ENCODE measurements at regions not wholly inside any gene's neighbourhood (a gene's known extent, or its start where the extent isn't known, plus 50 kb on each side); places are given as distances from the start of the nearest gene placed in this dataset.
"Not testable (repeated sequence)": the region's sequence is repeated elsewhere in the genome, so short reads cannot be mapped to it uniquely, and the experiment has no call there.

DNA sequence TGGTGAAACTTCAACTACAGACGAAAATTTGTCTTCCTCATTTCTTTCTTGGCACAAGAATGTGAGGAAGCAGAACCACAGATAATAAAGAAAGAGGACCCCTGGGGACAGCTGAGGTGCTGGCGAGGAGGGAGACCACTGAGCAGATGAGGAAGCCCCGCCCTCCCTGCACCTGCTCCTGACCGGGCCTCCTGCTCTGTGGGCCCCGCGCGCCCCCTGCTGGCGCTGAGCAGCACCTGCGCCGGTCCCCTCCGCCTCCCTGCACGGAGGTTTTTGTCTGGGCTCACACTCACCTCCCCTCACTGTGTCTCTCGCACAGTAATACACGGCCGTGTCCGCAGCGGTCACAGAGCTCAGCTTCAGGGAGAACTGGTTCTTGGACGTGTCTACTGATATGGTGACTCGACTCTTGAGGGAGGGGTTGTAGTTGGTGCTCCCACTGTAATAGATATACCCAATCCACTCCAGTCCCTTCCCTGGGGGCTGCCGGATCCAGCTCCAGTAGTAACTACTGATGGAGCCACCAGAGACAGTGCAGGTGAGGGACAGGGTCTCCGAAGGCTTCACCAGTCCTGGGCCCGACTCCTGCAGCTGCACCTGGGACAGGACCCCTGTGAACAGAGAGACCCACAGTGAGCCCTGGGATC, 1100.7 kb downstream of the TMEM121 start:
- H3K4me3 Mint-ChIP-seq (ENCODE audit: low read depth); H3K27ac Mint-ChIP-seq; H3K36me3 Mint-ChIP-seq (ENCODE audit: low read depth); intact Hi-C loops (cut with micrococcal nuclease); H3K9me3 Mint-ChIP-seq: not testable (repeated sequence)
- H3K27me3 Mint-ChIP-seq (ENCODE audit: low read depth), result peaks cover 50% of the 10 kb centered on the region
- peaks cover 16% of the 10 kb centered on the region for H3K4me1 Mint-ChIP-seq (ENCODE audit: low read depth)
- DNase-seq (ENCODE audit: low spot score), result peak; percentile 54

GRCh38 chr14:106631879-106632278, 1105.5 kb downstream of the TMEM121 start:
- DNase-seq (ENCODE audit: low spot score), result no peak
- Mint-ChIP-seq H3K4me1 (ENCODE audit: low read depth) (peaks cover 3% of the 10 kb centered on the region), H3K27ac (no peak overlapping the region), H3K36me3 (ENCODE audit: low read depth) (no peaks in the 10 kb centered on the region), H3K27me3 (ENCODE audit: low read depth) (peaks cover 43% of the 10 kb centered on the region), H3K9me3 (no peaks in the 10 kb centered on the region), H3K4me3 (ENCODE audit: low read depth) (no peak overlapping the region)
- intact Hi-C loops (cut with micrococcal nuclease), result loop anchor here (1.0 kb wide), 1 partner anchor 10 kb away; no protein-coding TSS in a partner anchor

DNA sequence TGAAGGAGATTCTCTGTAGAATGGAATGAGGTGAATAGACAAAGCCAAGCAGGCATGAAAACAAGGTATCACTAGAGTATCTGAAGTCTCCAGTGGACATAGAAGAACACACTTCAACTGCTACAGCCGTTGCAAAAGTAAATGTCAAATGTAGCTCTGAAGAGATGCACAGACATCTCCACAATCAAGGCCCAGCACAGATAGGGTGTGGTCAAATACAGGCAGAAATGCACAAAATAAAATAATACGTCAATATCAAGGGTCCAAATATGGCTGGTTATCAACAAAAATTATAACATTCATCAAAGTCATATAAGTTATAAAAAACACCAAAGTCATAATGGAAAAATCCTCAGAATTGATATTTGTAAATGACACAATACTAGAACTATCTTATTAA, 1107.3 kb downstream of the TMEM121 start:
- H3K4me3 Mint-ChIP-seq (ENCODE audit: low read depth), result no peak overlapping the region
- H3K27ac Mint-ChIP-seq, result no peak overlapping the region
- no peak for DNase-seq (ENCODE audit: low spot score)
- H3K36me3 Mint-ChIP-seq (ENCODE audit: low read depth), result no peaks in the 10 kb centered on the region
- no peaks in the 10 kb centered on the region for H3K4me1 Mint-ChIP-seq (ENCODE audit: low read depth)
- no peaks in the 10 kb centered on the region for H3K9me3 Mint-ChIP-seq
- intact Hi-C loops (cut with micrococcal nuclease), result no loop called here
- H3K27me3 Mint-ChIP-seq (ENCODE audit: low read depth), result peaks cover 40% of the 10 kb centered on the region

DNA sequence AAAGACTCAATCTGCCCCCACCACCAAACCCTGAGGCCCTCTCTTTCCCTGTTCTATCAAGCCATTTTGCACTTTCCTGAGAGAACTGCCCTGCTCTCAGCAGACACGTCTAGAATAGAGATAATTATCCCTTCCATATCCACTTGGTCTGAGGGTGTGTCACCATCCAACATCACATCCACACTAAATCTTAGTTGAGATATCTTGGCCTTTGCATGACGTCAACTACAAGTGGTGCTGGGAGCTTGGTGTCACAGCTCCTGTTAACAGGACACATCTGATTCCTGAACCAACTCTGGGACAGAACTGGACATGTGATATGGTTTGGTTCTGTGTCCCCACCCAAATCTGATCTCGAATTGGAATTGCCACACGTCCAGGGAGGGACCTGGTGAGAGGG, 1109.2 kb downstream of the TMEM121 start:
- H3K27ac Mint-ChIP-seq, result no peak overlapping the region
- H3K4me1 Mint-ChIP-seq (ENCODE audit: low read depth), result no peaks in the 10 kb centered on the region
- H3K27me3 Mint-ChIP-seq (ENCODE audit: low read depth), result peaks cover 34% of the 10 kb centered on the region
- no peaks in the 10 kb centered on the region for H3K36me3 Mint-ChIP-seq (ENCODE audit: low read depth)
- H3K4me3 Mint-ChIP-seq (ENCODE audit: low read depth), result no peak overlapping the region
- intact Hi-C loops (cut with micrococcal nuclease), result no loop called here
- no peaks in the 10 kb centered on the region for H3K9me3 Mint-ChIP-seq
- no peak for DNase-seq (ENCODE audit: low spot score)

DNA sequence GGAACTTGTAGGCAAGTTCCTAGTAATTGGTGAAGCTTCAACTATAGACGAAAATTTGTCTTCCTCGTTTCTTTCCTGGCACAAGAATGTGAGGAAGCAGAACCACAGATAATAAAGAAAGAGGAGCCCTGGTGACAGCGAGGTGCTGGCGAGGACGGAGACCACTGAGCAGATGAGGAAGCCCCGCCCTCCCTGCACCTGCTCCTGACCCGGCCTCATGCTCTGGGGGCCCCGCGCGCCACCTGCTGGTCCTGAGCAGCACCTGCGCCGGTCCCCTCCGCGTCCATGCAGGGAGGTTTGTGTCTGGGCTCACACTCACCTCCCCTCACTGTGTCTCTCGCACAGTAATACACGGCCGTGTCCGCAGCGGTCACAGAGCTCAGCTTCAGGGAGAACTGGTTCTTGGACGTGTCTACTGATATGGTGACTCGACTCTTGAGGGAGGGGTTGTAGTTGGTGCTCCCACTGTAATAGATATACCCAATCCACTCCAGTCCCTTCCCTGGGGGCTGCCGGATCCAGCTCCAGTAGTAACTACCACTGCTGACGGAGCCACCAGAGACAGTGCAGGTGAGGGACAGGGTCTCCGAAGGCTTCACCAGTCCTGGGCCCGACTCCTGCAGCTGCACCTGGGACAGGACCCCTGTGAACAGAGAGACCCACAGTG, 1112.5 kb downstream of the TMEM121 start:
- H3K36me3 Mint-ChIP-seq (ENCODE audit: low read depth); H3K4me1 Mint-ChIP-seq (ENCODE audit: low read depth); H3K9me3 Mint-ChIP-seq; H3K27ac Mint-ChIP-seq; DNase-seq (ENCODE audit: low spot score); H3K4me3 Mint-ChIP-seq (ENCODE audit: low read depth); intact Hi-C loops (cut with micrococcal nuclease): not testable (repeated sequence)
- peaks cover 27% of the 10 kb centered on the region for H3K27me3 Mint-ChIP-seq (ENCODE audit: low read depth)

DNA sequence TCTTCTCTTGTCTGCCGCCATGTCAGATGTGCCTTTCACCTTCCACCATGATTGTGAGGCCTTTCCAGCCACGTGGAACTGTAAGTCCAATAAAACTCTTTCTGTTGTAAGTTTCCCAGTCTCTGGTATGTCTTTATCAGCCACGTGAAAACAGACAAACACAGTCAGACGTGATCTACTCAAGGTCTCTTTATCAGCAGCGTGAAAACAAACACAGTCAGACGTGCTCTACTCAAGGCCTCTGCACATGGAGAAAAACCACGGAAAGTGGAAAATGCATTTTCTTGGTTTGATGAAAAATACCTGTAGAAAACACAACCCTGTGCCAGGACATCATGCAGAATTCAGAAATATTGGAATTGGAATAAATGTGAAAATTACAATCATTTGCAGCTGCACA, 1115.7 kb downstream of the TMEM121 start:
- Mint-ChIP-seq H3K4me3 (ENCODE audit: low read depth) (no peak overlapping the region), H3K27me3 (ENCODE audit: low read depth) (peaks cover 14% of the 10 kb centered on the region), H3K9me3 (no peaks in the 10 kb centered on the region), H3K27ac (no peak overlapping the region), H3K4me1 (ENCODE audit: low read depth) (no peaks in the 10 kb centered on the region), H3K36me3 (ENCODE audit: low read depth) (no peaks in the 10 kb centered on the region)
- intact Hi-C loops (cut with micrococcal nuclease), result loop anchor here (1.0 kb wide), 1 partner anchor 11 kb away; no protein-coding TSS in a partner anchor
- DNase-seq (ENCODE audit: low spot score), result no peak

GRCh38 chr14:106642971-106643370, 1116.6 kb downstream of the TMEM121 start:
- not testable (repeated sequence) for H3K36me3 Mint-ChIP-seq (ENCODE audit: low read depth); H3K27ac Mint-ChIP-seq; H3K4me3 Mint-ChIP-seq (ENCODE audit: low read depth); DNase-seq (ENCODE audit: low spot score); H3K4me1 Mint-ChIP-seq (ENCODE audit: low read depth); H3K9me3 Mint-ChIP-seq
- H3K27me3 Mint-ChIP-seq (ENCODE audit: low read depth), result peaks cover 12% of the 10 kb centered on the region
- intact Hi-C loops (cut with micrococcal nuclease), result loop anchor here (1.0 kb wide), 1 partner anchor 12 kb away; no protein-coding TSS in a partner anchor

- H3K36me3 Mint-ChIP-seq (ENCODE audit: low read depth); DNase-seq (ENCODE audit: low spot score); H3K4me3 Mint-ChIP-seq (ENCODE audit: low read depth); H3K4me1 Mint-ChIP-seq (ENCODE audit: low read depth); intact Hi-C loops (cut with micrococcal nuclease); H3K9me3 Mint-ChIP-seq; H3K27ac Mint-ChIP-seq: not testable (repeated sequence)
- H3K27me3 Mint-ChIP-seq (ENCODE audit: low read depth), result peaks cover 34% of the 10 kb centered on the region
These were observed 1122.5 kb downstream of the TMEM121 start for GRCh38 chr14:106648874-106649273.

DNA sequence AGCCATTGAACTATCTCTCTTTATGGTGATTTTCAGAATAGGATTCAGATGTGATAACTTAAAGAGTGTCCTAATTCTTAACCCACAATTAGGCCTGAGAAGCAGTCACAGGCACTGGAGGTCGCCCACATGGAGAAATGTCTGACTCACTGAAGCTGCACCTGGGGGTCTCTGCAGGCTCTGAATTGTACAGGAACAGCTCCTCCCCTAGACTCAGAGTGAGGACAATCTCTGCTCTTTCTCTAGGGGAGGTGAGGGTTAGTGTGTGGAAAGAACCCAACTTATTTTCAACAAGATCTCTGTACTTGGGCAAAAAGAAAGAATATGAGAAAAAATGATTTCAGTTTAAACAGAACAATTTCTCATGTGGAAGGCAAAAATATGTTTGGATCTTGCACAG, 1124.6 kb downstream of the TMEM121 start:
- peaks cover 41% of the 10 kb centered on the region for H3K27me3 Mint-ChIP-seq (ENCODE audit: low read depth)

GRCh38 chr14:106652494-106652893, 1126.1 kb downstream of the TMEM121 start:
- Mint-ChIP-seq H3K9me3 (peaks cover 9% of the 10 kb centered on the region), H3K4me1 (ENCODE audit: low read depth) (peaks cover 5% of the 10 kb centered on the region), H3K27ac (no peak overlapping the region), H3K36me3 (ENCODE audit: low read depth) (no peaks in the 10 kb centered on the region), H3K27me3 (ENCODE audit: low read depth) (peaks cover 43% of the 10 kb centered on the region), H3K4me3 (ENCODE audit: low read depth) (no peak overlapping the region)
- no peak for DNase-seq (ENCODE audit: low spot score)
- intact Hi-C loops (cut with micrococcal nuclease), result no loop called here

More for the DNA sequence above, 1124.6 kb downstream of the TMEM121 start:
- intact Hi-C loops (cut with micrococcal nuclease), result no loop called here
- Mint-ChIP-seq H3K4me3 (ENCODE audit: low read depth) (no peak overlapping the region), H3K36me3 (ENCODE audit: low read depth) (no peaks in the 10 kb centered on the region), H3K9me3 (peaks cover 9% of the 10 kb centered on the region), H3K27ac (no peak overlapping the region), H3K4me1 (ENCODE audit: low read depth) (peaks cover under 1% of the 10 kb centered on the region)
- no peak for DNase-seq (ENCODE audit: low spot score)

GRCh38 chr14:106657460-106657859, 1131.1 kb downstream of the TMEM121 start:
- DNase-seq (ENCODE audit: low spot score), result no peak
- Mint-ChIP-seq H3K36me3 (ENCODE audit: low read depth) (no peaks in the 10 kb centered on the region), H3K4me3 (ENCODE audit: low read depth) (no peak overlapping the region), H3K27ac (no peak overlapping the region), H3K4me1 (ENCODE audit: low read depth) (peaks cover 20% of the 10 kb centered on the region), H3K27me3 (ENCODE audit: low read depth) (peaks cover 27% of the 10 kb centered on the region), H3K9me3 (no peaks in the 10 kb centered on the region)
- intact Hi-C loops (cut with micrococcal nuclease), result no loop called here

DNA sequence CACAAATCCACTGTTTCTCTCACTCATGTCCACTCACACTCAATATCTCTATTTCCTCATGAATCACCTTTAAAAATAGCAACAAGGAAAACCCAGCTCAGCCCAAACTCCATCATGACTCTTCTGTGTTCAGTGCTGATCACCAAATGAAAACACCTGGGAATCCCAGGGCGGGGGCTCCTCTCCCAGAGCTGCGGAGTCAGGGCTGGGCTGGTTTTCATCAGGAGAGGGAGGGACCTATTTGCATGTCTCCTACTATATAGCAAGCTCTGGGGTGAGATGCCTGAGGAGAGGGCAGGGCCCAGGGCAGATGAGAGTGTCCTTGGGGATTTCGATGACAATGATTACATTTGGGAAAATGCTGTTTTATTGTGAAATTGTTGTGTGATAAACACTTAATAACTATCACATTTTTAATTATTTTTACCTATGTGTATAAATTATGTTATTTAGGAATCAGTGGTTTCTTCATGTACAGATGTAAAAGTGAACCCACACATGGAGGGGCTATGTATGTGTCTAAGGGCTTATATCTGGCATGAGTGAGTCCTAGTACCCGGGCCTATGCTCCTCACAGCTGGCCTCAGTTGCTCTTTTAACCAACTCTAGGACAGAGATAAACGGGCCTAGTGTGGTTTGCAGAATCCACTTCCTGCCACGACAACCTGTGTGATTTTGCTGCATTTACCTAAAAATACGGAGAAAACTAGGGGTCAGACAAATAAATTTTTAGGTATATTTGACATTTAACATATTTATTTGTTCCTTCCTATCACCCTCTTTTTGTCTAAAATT, 1131.9 kb downstream of the TMEM121 start:
- not testable (repeated sequence) for H3K36me3 Mint-ChIP-seq (ENCODE audit: low read depth); DNase-seq (ENCODE audit: low spot score)

GRCh38 chr14:106661561-106661960, 1135.2 kb downstream of the TMEM121 start:
- DNase-seq (ENCODE audit: low spot score), result peak; percentile 35
- H3K36me3 Mint-ChIP-seq (ENCODE audit: low read depth); H3K4me3 Mint-ChIP-seq (ENCODE audit: low read depth); intact Hi-C loops (cut with micrococcal nuclease); H3K27ac Mint-ChIP-seq: not testable (repeated sequence)
- Mint-ChIP-seq H3K4me1 (ENCODE audit: low read depth) (peaks cover 22% of the 10 kb centered on the region), H3K9me3 (peaks cover 12% of the 10 kb centered on the region), H3K27me3 (ENCODE audit: low read depth) (peaks cover 27% of the 10 kb centered on the region)

More for the DNA sequence above, 1131.9 kb downstream of the TMEM121 start:
- H3K4me3 Mint-ChIP-seq (ENCODE audit: low read depth); intact Hi-C loops (cut with micrococcal nuclease); H3K9me3 Mint-ChIP-seq; H3K27ac Mint-ChIP-seq: not testable (repeated sequence)
- Mint-ChIP-seq H3K4me1 (ENCODE audit: low read depth) (peaks cover 24% of the 10 kb centered on the region), H3K27me3 (ENCODE audit: low read depth) (peaks cover 28% of the 10 kb centered on the region)

Measured in activated T-helper 2 cell treated with anti-CD3 and anti-CD28 coated beads, Interferon-gamma antibody, Interleukin-2, Interleukin-4, amounts not matched to agents 10 μg/mL and 5 μg/mL and 100 μg/mL, durations not matched to agents 14 hours and 24 hours and 36 hours (primary cell).